NOMO-1 treated with dmso at 0.1 percent for 144 hours (cell line): ENCODE measurements at regions not wholly inside any gene's neighbourhood (a gene's known extent, or its start where the extent isn't known, plus 50 kb on each side); places are given as distances from the start of the nearest gene placed in this dataset.

ENCODE experiments used
- DNase-seq: peaks from one replicate; lab custom pipeline; 2025; ENCODE audit not compliant: unreplicated experiment; lab: John Stamatoyannopoulos, UW

DNA sequence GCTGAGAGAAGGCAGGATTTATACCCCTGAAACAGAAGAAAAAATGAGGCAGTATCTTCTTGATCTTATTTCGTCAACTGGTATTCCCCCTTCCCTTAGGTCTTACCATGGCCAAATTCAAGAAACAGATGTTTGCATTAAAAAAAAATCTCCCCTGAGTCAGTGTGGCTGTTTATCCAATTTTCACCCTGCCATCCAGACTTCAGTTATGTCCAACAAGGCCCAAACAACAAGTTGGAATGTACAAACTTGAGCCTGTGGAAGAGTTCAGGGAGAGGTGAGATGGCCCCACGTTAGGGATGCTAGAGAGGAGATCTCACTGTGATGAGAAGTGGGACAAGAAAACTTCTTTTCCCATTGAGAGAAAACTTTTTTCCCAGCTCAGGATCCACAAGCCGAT is 147.2 kb upstream of the PROX1 start:
- no peak for DNase-seq

DNA sequence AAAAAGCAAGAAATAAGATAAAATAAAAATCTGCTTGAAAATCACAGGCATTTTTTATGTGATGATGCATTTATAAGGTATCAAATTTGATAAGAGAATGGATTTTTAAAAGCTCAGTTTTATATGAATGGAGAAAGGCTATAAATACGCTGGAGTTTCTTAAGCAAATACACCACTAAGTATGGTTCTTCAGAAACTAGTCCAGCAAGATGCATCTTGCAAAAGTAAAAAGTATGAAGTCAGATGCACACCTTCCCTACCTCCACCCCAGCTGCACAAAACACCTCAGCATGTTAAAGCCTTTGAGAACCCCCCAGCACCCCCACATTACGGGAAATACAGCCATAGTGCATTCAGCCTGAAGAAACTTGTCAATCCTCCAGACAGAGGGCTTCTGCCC is 143.1 kb upstream of the PROX1 start:
- no peak for DNase-seq

DNA sequence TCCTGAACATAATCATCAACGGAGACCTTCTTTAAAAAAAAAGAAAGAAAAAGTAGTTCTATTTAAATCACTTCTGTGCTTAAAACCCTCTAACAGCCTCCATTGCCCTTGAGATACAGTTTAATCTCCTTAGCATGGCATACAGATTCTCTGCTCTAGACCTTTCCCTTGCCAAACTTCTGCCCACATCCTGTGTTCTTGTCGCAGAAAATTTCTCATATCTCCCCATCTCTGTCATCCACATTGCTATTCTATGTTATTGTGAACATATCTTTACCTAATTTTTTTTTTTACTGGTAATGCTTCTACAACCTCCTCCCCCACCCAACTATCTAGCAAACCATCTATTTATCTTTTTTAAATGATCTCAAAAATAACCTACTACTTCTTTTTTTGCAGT is 135.7 kb upstream of the PROX1 start:
- no peak for DNase-seq

DNA sequence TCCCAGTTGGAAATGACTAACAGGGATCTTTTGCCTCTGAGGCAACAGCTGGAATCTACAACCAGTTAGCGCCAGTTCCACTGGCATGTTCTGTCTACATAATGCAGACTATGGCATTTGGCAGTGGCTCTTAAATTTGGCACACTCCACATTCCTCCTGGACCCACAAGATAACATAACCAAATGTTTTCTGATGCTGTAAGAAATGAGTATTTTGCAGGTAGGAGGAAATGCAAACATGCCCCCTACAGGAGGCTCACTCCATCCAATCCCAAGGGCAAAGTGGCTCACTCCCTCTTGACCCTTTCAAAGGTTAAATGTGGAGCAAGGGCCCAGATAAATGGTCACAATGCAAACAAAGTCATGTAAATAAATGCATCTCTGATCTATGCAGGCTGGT is 129.2 kb upstream of the PROX1 start:
- DNase-seq: no peak

DNA sequence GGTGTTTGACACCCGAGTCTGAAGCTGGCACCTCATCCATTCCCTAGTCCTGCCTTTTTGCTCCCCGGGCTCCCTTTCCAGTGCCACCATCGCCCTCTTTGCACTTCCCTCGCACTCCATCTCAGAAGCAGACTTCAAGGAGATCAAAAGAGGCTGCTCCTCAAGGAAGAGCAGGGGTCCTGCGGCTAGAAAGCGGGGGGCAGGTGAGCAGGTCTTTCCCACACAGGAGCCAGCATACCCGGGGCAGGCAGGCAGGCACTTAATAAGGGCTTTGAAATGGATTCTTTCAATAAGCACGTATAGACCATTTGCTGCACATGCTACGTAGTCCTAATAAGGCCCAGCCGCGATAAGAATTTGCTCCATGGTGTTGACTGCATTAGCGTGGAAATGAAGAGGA is 125.9 kb upstream of the PROX1 start:
- DNase-seq: no peak

DNA sequence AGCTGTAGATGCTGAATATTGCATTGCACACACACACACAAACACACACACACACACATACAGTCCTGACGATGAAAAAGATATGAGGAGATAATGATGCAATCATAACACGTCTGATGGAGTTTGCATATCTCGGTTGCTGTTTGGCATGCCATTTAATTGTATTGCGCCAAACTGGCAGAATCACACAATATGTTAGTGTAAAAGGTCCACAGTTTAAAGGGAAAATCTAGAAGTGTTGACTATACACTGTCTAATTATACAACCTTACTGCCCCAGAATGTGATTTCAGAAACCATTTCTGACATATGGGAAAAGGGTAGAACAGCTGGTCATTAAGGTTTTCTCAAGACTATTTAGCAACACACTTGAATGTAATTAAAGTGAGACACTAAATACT is 123.7 kb upstream of the PROX1 start:
- no peak for DNase-seq

DNA sequence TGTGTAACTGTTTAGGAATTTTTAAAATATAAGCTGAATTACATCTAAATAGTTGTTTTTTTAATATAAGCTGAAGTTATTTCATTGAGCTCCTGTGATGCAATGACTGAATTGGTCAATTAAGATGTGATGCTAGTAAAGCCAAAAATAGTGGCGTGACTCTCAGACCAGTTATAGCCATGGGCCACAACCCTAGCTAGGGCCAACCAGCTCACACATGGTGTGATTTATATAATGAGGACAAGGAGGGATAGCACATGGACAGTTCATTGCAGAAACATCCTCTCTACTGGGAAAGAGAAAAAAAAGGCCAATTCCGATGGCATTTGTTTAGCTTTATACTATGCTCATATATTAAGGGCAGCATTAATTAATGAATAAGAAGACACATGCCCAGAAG is 119.3 kb upstream of the PROX1 start:
- DNase-seq: no peak

DNA sequence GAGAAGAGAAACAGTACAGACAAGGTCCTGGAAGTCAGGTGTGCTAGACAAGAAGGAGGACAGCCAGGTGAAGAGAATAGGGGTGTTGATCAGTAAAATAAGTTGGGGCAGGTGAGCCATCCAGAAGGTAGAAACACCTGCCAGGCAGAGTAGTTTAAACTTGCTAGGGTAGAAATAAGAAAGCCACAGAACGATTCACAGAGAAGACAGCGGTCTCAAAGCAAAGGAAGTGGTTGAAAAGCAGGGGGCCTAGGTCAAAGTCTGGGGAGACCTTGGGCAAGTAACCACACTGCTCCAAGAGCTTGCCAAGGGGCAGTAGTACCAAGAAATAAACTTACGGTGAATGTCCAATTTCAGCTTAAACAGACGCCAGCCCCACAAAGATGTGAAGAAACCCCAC is 116.6 kb upstream of the PROX1 start:
- DNase-seq: no peak

DNA sequence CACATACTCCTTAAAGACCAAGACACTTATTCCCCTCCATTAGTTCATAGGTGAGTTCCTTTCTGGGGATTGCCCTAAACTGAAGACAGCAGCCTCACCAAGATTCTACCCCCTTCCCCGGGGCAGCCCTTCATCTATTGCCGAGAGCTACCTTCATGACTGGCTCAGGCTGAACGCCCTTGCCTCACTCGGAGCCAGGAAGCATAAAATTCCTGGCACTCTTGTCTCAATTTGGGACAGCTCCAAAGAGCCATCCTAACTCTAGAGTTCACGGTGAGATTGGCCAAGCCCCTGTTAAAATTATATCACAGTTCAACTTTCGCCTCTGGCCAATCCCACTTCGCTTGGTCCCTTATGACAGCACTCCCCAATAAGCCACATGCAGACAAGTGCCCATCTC is 113.0 kb upstream of the PROX1 start:
- DNase-seq: no peak

DNA sequence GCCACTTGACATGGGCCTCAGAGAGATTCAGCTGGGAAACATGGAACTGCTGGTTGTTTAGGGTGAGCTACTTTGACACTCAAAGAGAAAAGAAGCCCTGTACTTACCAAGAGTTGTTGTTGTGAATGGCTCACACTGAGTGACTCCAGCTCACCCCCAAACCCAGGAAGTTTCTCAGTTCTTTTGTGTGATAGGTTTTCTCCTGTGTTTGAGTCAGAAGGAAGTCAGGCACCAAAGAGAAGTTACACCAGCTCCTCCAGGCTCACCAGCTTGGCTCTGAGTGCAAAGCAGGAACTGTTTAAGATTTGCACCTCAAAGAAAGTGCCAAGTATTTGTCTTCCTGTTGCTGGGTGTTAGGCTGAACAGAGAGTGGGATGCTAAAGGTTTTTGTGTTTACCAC is 111.2 kb upstream of the PROX1 start:
- no peak for DNase-seq

DNA sequence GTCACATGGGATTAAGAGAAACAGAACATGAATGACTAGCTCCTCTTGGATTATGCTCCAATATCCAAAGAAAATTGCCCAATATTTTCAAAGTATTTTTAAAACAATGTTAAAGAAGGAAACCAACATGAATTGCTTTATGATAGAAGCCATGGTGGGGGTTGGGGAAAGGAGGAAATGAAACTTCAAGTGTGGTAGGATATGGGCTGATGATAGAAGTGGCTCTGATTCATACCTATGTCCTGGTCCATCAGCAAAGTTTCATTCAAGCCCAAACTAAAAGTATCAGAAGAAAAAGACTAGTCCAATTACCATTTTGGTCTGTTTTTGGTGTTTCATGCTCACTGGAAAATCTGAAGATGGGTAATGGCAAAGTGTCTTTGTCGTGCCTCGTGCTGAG is 104.2 kb upstream of the PROX1 start:
- DNase-seq: no peak

DNA sequence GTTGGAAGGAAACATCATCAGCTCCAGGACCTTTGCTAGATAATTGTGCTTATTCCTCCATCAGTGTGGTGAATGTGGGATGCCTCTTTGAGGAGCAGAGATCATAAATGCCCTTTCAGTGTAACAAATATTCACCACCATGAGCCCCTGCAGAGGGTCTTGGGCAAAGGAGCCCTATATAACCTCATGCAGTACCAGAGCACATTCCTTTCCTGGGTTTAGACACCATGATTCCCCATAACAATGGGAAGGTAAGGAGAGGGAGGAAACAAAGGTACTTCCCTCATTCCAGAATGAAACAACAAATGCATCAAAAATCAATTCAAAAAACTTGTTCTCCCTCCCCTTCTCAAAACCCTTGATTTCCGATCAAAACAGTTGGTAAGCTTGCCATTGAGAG is 103.4 kb upstream of the PROX1 start:
- no peak for DNase-seq

DNA sequence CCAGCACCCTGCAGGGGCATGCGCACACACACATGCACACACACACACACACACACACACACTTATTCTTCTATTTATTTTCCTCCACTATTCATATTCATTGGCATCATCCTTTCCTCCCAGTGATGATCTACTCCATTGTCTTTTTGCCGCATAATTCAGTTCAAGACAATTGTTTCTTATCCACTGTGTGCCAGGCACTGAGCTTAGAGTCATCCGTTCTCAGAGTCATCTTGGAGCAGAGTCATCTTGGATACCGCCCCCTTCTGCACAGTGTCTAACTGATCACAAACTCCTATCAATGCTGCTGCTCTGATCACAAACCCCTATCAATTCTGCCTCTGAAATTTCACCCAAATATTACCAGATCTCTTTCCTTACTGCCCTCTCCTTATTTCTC is 102.8 kb upstream of the PROX1 start:
- DNase-seq: no peak

DNA sequence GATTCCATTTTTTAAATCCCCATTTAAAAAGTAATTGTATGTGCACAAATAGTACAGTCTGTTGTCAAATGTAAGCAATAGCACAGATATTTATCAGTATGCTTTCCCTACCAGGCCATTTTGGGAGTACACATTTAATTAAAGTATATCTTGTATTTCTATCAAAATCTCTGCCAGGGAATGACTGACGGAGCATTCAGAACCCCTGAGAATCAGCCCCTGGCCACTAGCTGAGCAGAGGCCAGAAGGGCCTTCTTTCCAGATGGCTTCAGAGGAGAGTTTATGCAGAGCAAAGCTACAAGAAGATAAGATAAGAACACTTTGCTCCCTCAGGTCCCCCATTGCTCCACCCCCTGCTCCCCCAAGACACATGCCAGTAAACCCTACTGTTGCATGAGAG is 99.9 kb upstream of the PROX1 start:
- no peak for DNase-seq

DNA sequence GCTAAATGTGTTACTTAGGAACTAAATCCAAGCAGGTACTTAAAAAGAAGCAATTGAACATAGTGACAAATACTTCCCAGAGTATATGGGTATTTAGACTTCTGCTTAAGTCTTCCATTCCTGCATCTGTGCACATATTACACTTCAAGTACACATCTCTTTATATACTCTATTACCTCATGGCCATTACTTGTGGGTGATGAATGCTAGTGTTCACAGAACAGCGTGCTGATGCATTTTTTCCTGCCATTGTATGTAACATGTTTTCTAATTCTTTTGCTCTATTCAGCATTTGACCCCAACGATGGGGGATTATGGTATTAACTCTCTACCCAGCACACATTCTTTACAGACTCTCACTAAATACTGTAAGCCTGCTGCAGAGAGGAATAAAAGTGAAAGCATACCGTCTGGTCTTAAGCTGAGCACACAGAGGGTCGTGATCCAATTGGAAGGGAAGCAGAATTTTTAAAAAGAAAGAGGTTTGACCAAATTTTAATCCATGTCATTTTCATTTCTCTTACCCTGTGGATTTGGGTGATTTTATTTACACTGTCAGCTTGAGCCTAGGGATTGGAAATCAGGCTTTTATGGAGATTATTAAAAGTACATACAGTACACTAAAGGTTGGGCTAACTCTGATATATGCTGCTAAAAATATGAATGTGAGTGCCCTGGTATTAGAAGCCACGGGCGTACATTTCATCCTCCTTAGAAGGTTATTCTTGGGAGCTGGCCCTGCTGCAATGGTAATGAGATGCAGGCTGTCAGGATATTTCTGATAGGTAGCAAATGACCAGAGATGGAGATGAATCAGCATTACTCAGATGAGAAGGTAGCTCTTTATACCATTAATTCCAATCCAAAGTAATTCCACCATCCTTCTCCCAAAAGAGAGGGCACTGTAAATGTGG is 95.5 kb upstream of the PROX1 start:
- DNase-seq: no peak

DNA sequence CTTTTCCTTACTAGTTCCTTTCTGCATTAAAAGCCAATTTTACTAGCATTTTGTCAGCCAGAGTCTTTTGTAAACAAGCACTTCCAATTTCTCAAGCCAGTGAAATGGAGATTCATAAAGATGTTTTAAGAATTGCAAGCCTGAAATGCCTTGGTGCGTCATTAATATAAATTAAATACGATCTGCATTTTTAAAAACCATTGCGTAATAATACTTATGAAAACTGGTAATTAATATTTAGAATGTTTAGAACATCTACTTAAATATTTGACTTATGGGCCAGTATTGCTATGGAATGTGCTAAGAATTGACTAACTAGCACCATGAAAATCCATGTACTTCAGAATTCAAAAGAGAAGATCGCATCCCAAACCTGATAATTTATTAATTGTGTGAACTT is 89.1 kb upstream of the PROX1 start:
- DNase-seq: no peak

DNA sequence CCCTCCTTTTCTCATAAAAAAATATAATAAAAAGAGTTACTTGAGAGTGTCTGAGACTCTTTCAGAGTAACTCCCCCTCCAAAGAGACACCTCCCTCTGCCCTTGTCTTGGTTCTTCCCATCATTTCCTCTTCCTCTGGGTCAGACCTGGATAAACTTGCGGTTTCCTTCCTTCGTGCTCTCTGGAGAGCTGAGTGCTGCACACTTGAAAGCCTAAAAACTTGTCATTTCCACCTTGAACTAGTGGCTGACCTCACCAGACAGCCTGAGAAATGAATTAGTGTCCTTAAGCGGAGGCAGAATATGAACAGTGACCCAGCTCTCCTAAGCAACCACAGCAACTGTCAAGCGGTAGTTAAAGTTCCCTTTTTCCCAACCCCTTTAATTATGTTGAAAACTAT is 88.4 kb upstream of the PROX1 start:
- no peak for DNase-seq

DNA sequence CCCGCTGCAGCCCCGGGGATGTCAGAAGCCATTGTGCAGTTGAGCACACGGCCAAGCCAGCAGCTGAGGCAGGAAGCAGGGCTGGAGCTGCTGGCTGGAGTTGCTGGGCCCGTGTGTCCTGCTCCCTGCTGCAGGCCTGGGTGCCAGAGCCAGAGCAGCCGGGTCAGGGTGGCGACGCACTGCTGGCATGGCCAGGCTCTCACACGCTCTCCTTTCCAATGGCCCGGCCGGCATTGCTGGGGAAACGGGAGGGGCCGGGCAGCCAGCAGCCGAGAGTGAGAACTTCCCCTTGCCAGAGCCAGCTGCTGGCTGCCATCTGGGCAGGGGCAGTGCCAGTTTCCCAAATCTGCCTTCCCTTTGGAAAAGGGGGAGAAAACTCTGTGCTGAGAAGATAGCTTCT is 82.4 kb upstream of the PROX1 start:
- no peak for DNase-seq

DNA sequence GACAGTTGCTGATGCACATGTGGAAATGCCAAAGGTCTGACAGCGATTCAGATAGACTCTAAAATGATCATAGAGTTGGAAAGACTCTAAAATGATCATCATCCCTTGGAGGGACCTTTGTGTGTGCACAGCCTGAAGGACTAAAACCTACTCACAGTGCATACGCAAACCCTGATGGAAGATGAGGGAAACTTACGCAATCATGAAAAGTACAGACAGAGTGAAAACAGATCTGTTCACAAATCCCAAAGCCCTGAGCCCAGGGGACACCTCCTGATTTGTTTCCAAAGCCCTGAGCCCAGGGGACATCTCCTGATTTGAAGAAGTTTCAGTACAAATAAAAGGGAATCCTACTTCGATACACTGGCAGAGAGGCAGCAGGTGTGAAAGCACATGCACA is 79.3 kb upstream of the PROX1 start:
- DNase-seq: no peak

DNA sequence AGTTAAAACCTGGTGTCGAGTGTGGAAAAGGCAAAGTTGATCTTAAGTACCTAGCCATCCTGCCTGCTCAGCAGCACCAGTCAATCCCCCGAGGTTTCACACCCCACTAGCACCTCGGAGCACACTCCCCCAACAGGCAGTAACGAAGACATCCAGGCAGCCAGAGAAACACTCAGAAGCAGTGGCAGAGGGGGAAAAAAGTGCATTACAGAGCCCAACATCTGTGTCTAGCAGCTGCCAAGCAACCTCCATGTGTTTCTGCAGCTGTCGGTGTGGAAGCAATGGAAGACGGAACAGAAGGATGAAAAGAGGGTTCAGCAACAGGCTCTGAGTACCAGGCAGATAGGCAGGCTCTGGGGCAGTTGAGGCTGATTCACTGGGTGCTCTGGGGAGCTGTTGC is 73.4 kb upstream of the PROX1 start:
- no peak for DNase-seq

DNA sequence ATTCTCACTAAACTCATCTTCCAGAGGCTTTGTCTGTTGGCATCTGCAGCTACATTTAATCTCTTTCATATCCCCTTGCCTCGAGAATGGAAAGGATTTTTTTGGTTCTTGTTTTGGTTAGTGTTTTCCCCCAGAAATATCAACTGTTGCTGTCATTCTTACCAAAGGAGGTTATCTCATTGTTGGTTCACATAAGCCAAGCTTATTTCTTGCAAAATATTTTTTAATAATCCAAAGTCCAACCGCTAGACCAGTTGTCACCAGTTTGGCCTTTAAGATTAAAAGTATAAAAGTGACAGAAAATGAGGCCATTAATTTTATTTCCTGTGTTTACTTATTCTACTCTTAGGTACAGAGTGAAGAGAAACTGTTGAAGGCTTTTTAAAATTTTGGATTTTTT is 66.5 kb upstream of the PROX1 start:
- DNase-seq: no peak

DNA sequence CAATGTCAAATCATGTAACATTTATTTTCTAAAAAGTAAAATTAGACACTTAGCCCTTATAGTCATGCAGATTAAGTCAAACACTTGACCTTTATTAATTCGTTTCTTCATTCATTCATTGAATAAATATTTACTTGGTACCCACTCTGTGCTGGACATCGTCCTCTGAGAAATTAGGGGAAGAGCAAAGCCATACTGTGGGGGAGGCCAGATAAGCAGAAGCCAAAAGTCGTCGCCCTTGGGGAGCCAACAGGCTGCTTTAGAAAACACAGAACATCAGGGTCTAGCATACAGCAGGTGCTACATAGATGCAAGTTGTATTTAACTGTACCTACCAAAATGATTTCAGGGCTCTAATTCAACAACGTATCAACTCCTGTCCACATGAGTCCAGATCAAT is 66.1 kb upstream of the PROX1 start:
- no peak for DNase-seq

DNA sequence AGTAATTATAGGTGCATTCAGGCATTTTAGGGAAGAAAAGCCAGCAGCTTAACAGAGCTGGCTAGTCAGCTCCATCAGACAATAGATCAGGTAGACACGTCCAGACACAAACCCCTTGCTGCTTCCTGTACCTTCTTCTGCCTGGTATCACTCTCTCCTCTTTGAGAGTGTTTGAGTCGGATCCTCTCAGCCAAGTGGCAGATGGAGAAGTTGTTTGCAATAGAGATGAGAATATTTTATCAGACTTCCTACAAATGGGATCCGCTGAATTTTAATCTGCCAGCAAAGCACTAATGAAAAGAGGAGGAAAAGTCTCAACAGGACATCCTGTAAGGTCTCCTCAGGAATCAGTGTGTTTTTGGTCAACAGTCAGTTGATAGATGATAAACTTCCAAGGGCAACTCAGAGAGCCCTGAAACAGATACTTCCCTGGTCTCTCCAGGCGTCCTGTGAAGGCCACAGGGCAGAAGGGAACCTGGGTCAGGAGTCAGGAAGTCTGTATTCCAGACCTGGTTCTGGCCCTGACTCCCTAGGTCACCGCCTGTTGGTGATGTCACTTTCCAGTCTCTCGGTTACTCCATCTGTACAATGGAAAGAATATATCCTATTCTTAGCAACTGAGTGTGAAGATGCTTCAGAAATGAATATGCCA is 62.1 kb upstream of the PROX1 start:
- no peak for DNase-seq
